Mesothelial cell of epicardium (in vitro differentiated cells): ENCODE measurements at regions not wholly inside any gene's neighbourhood (a gene's known extent, or its start where the extent isn't known, plus 50 kb on each side); places are given as distances from the start of the nearest gene placed in this dataset.
"Not testable (repeated sequence)": the region's sequence is repeated elsewhere in the genome, so short reads cannot be mapped to it uniquely, and the experiment has no call there.

Experiments
- DNase-seq, 2 experiments: peaks; one replicate each; pipeline ENCODE4 v3.0.0; 2021; ENCODE audit warnings: low spot score in 2 of 2; ENCODE audit not compliant: unreplicated experiment in 2 of 2
- H3K27ac Mint-ChIP-seq: 2 replicates; pipeline ENCODE4 v1.8.0; 2021; ENCODE audit warnings: mixed read lengths
- H3K27me3 Mint-ChIP-seq: 2 replicates; pipeline ENCODE4 v1.8.0; 2021; ENCODE audit warnings: low read depth, mixed read lengths
- H3K36me3 Mint-ChIP-seq: 2 replicates; pipeline ENCODE4 v1.8.0; 2021; ENCODE audit warnings: mixed read lengths
- H3K4me1 Mint-ChIP-seq: 2 replicates; pipeline ENCODE4 v1.8.0; 2021; ENCODE audit warnings: mixed read lengths
- H3K4me3 Mint-ChIP-seq: 2 replicates; pipeline ENCODE4 v1.8.0; 2021; ENCODE audit warnings: mild to moderate bottlenecking, moderate library complexity, mixed read lengths
- H3K9me3 Mint-ChIP-seq: 2 replicates; pipeline ENCODE4 v1.8.0; 2021; ENCODE audit warnings: mixed read lengths
- TF ChIP-seq, protein P1 (sequence below): fragments of 200-600 bp; sonication (generic); IDR thresholded peaks from one replicate; pipeline ENCODE4 v1.5.0; 2021; ENCODE audit warnings: antibody characterized with exemption; ENCODE audit not compliant: unreplicated experiment

DNA sequence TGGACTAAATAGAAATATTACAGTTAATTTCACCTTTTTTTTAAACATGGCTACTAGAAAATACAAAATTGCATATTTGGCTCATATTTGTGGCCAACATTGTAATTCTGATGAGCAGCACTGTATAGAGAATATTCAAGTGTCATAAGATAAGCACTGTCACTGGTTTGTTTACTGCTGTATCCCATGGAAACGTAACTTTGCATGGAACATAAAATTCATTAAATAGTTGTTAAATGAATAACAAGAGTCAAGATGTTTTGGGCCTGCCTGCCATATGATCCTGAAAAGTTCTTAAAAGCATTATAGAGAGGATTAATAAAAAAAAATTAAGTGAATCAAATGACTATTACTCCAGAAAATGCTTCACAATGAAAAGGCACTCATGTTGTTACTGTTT is 763.7 kb upstream of the CRIM1 start:
- Mint-ChIP-seq H3K4me3 (no peak overlapping the region), H3K4me1 (no peaks in the 10 kb centered on the region), H3K27me3 (no peaks in the 10 kb centered on the region), H3K36me3 (no peaks in the 10 kb centered on the region), H3K9me3 (peaks cover 58% of the 10 kb centered on the region), H3K27ac (no peak overlapping the region)
- no peak for DNase-seq
- TF ChIP-seq, protein P1, sequence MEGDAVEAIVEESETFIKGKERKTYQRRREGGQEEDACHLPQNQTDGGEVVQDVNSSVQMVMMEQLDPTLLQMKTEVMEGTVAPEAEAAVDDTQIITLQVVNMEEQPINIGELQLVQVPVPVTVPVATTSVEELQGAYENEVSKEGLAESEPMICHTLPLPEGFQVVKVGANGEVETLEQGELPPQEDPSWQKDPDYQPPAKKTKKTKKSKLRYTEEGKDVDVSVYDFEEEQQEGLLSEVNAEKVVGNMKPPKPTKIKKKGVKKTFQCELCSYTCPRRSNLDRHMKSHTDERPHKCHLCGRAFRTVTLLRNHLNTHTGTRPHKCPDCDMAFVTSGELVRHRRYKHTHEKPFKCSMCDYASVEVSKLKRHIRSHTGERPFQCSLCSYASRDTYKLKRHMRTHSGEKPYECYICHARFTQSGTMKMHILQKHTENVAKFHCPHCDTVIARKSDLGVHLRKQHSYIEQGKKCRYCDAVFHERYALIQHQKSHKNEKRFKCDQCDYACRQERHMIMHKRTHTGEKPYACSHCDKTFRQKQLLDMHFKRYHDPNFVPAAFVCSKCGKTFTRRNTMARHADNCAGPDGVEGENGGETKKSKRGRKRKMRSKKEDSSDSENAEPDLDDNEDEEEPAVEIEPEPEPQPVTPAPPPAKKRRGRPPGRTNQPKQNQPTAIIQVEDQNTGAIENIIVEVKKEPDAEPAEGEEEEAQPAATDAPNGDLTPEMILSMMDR = no peak

DNA sequence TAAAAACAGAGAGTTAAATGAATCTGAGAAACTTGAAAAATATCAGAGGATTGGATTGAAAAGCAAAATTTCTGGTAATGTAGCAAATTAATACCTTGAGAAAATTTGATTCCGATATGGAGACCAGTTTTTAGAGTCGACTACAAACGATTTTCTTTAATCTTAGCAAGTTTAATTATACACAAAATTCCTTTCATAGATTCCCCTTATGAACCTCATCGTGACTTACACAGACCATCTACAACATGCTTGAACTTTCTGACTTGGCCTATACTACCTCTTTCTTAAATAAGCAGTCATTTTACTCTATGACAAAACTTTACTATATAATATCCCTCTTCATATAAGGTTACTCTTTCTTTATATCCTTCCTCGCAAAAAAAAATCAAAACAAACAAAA is 769.6 kb upstream of the CRIM1 start:
- Mint-ChIP-seq H3K4me3 (no peak overlapping the region), H3K27me3 (no peaks in the 10 kb centered on the region), H3K36me3 (peaks cover 1% of the 10 kb centered on the region), H3K4me1 (no peaks in the 10 kb centered on the region), H3K27ac (no peak overlapping the region), H3K9me3 (peaks cover 62% of the 10 kb centered on the region)
- TF ChIP-seq, protein P1 = no peak
- no peak for DNase-seq

DNA sequence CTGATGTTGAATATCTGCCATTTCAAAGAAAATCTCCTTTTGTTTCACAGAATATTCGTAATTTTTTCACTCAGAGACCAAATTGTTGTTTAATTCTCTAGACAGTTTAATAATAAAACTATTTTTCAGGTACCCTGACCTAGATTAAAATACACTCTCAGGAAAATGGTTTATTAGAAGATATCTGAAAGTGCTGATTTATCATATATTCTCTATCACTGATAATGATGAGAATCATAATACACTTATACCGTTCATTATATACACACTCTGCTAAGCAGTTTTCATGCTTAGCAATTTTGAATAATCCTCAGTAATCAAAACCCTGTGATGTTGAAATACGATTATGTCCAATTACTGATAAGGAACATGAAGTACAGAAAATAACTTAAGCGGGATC is 772.9 kb upstream of the CRIM1 start:
- no peak for DNase-seq
- Mint-ChIP-seq H3K9me3 (peaks cover 56% of the 10 kb centered on the region), H3K4me3 (no peak overlapping the region), H3K27ac (no peak overlapping the region), H3K27me3 (no peaks in the 10 kb centered on the region), H3K36me3 (peaks cover 1% of the 10 kb centered on the region), H3K4me1 (no peaks in the 10 kb centered on the region)
- TF ChIP-seq, protein P1 = no peak

DNA sequence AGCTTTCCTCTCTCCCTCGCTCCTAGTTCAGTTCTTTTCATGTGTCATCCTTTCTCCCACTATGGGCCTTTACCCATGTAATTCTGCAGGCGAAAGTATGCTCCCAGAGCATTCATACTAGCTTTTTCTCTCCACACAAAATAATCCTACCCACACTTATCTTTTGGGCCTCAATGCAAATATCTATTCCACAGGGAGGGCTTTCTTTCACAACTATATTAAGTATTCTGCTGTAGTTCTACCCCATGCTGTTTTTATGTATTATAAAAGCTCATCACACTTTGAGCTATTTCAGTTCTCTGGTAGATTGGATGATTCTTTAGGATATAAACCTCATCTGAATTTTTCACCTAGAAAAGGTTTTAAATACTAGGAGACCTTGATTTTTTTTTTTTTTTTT is 774.6 kb upstream of the CRIM1 start:
- H3K4me3 Mint-ChIP-seq = no peak overlapping the region
- no peaks in the 10 kb centered on the region for H3K36me3 Mint-ChIP-seq
- no peaks in the 10 kb centered on the region for H3K4me1 Mint-ChIP-seq
- no peak overlapping the region for H3K27ac Mint-ChIP-seq
- no peak for DNase-seq
- peaks cover 39% of the 10 kb centered on the region for H3K9me3 Mint-ChIP-seq
- no peaks in the 10 kb centered on the region for H3K27me3 Mint-ChIP-seq
- TF ChIP-seq, protein P1 = no peak

DNA sequence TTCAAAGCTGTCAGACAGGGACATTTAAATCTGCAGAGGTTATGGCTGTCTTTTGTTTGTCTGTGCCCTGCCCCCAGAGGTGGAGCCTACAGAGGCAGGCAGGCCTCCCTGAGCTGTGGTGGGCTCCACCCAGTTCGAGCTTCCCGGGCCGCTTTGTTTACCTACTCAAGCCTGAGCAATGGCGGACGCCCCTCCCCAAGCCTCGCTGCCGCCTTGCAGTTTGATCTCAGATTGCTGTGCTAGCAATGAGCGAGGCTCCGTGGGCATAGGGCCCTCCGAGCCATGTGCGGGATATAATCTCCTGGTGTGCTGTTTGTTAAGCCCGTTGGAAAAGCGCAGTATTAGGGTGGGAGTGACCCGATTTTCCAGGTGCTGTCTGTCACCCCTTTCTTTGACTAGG is 787.0 kb upstream of the CRIM1 start:
- not testable (repeated sequence) for H3K27me3 Mint-ChIP-seq, H3K4me3 Mint-ChIP-seq
- peaks cover 52% of the 10 kb centered on the region for H3K9me3 Mint-ChIP-seq

DNA sequence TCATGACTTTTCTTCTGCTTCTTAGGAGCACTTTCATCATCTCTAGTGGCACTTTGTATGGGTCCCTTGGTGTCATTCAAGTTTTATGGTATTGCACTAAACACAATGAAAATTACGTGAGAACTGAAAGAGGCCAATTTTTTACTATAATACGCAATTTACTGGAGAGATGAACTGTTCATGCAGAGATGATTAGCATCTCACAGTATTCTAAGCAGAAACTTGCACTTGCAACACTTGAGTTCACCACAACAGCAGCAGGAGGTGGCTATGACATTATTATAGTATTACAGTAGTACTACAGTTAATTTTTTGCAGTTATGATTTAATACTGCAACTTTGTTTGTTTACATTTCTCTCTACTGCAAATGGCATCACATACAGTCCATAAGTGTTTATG is 793.1 kb upstream of the CRIM1 start:
- no peak overlapping the region for H3K4me3 Mint-ChIP-seq
- no peak for DNase-seq
- H3K9me3 Mint-ChIP-seq = peaks cover 13% of the 10 kb centered on the region
- TF ChIP-seq, protein P1 = no peak
- no peaks in the 10 kb centered on the region for H3K36me3 Mint-ChIP-seq
- no peaks in the 10 kb centered on the region for H3K4me1 Mint-ChIP-seq
- H3K27me3 Mint-ChIP-seq = no peaks in the 10 kb centered on the region
- H3K27ac Mint-ChIP-seq = no peak overlapping the region

More for the DNA sequence above, 787.0 kb upstream of the CRIM1 start:
- not testable (repeated sequence) for H3K27ac Mint-ChIP-seq, H3K36me3 Mint-ChIP-seq, DNase-seq, H3K4me1 Mint-ChIP-seq
